Activated B cell treated with CpG ODN at 0.5 μM for 24 hours (primary cell): ENCODE measurements at regions not wholly inside any gene's neighbourhood (a gene's known extent, or its start where the extent isn't known, plus 50 kb on each side); places are given as distances from the start of the nearest gene placed in this dataset.
"Not testable (repeated sequence)": the region's sequence is repeated elsewhere in the genome, so short reads cannot be mapped to it uniquely, and the experiment has no call there.

Experiments
- ATAC-seq: fragments of 200-7000 bp; cut with Tn5 transposase; one replicate; pipeline ENCODE4 v1.10.0; 2021; ENCODE audit warnings: low read depth, mild to moderate bottlenecking, moderate library complexity
- CTCF ChIA-PET: fragments of 350-600 bp; sonication (Branson Sonifier 250); formaldehyde crosslinking; loops from one replicate; lab custom pipeline; 2021; ENCODE audit warnings: antibody characterized with exemption; lab: Charles Lee
- POLR2A ChIA-PET: fragments of 350-600 bp; sonication (Branson Sonifier 250); formaldehyde crosslinking; loops from one replicate; lab custom pipeline; 2021; ENCODE audit warnings: antibody characterized with exemption; lab: Charles Lee
- DNase-seq: peaks from one replicate; pipeline ENCODE4 v3.0.0; 2022
- H3K27ac Mint-ChIP-seq: one replicate; pipeline ENCODE4 v1.8.0; 2020; ENCODE audit warnings: mixed read lengths
- H3K27me3 Mint-ChIP-seq: one replicate; pipeline ENCODE4 v1.8.0; 2021; ENCODE audit warnings: mixed read lengths
- H3K36me3 Mint-ChIP-seq: one replicate; pipeline ENCODE4 v1.8.0; 2021; ENCODE audit warnings: low read depth, mixed read lengths
- H3K4me1 Mint-ChIP-seq: one replicate; pipeline ENCODE4 v1.8.0; 2021; ENCODE audit warnings: mixed read lengths
- H3K4me3 Mint-ChIP-seq: one replicate; pipeline ENCODE4 v1.8.0; 2020; ENCODE audit warnings: mild to moderate bottlenecking, mixed read lengths
- H3K9me3 Mint-ChIP-seq: one replicate; pipeline ENCODE4 v1.8.0; 2020; ENCODE audit warnings: mixed read lengths
- intact Hi-C: fragments of 100-400 bp; cut with micrococcal nuclease; formaldehyde crosslinking; loops from one replicate; pipeline ENCODE4 v1.15.1; 2024
- TF ChIP-seq, protein P1 (sequence below): fragments of 200-600 bp; IDR thresholded peaks from one replicate; pipeline ENCODE4 v1.8.0; 2022; ENCODE audit warnings: antibody characterized with exemption, mild to moderate bottlenecking

DNA sequence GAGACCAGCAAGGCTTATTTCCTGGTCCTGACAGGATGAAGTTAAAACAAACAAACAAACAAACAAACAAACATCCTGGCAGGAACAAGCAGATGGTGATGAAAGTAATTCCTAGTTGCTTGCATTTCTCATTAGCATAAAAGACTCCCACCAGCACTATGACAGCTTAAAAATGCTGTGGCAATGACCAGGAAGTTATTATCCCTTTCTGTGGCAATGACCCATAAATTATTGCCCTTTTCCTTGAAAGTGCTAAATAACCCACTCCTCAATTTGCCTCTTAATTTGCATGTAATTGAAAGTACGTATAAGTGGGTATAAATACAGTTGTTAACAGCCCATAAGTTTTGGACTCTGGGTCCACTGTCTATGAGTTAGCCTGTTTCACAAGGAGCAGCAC lies 727.6 kb upstream of the NEGR1 start:
- CTCF ChIA-PET = no interaction called here
- Mint-ChIP-seq H3K4me3 (no peak overlapping the region), H3K27me3 (no peaks in the 10 kb centered on the region), H3K9me3 (no peaks in the 10 kb centered on the region), H3K4me1 (no peaks in the 10 kb centered on the region), H3K36me3 (no peaks in the 10 kb centered on the region), H3K27ac (no peak overlapping the region)
- DNase-seq (no peak), ATAC-seq (no peak)
- POLR2A ChIA-PET = no interaction called here
- TF ChIP-seq, protein P1, sequence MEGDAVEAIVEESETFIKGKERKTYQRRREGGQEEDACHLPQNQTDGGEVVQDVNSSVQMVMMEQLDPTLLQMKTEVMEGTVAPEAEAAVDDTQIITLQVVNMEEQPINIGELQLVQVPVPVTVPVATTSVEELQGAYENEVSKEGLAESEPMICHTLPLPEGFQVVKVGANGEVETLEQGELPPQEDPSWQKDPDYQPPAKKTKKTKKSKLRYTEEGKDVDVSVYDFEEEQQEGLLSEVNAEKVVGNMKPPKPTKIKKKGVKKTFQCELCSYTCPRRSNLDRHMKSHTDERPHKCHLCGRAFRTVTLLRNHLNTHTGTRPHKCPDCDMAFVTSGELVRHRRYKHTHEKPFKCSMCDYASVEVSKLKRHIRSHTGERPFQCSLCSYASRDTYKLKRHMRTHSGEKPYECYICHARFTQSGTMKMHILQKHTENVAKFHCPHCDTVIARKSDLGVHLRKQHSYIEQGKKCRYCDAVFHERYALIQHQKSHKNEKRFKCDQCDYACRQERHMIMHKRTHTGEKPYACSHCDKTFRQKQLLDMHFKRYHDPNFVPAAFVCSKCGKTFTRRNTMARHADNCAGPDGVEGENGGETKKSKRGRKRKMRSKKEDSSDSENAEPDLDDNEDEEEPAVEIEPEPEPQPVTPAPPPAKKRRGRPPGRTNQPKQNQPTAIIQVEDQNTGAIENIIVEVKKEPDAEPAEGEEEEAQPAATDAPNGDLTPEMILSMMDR = no peak
- intact Hi-C loops = no loop called here

GRCh38 chr1:73009311-73009710 lies 727.0 kb upstream of the NEGR1 start:
- H3K27ac Mint-ChIP-seq = no peak overlapping the region
- TF ChIP-seq, protein P1 = no peak
- no peaks in the 10 kb centered on the region for H3K27me3 Mint-ChIP-seq
- H3K4me3 Mint-ChIP-seq = no peak overlapping the region
- ChIA-PET POLR2A (no interaction called here), CTCF (no interaction called here)
- no peak for DNase-seq
- intact Hi-C loops = no loop called here
- no peaks in the 10 kb centered on the region for H3K36me3 Mint-ChIP-seq
- no peaks in the 10 kb centered on the region for H3K9me3 Mint-ChIP-seq
- H3K4me1 Mint-ChIP-seq = no peaks in the 10 kb centered on the region
- no peak for ATAC-seq

DNA sequence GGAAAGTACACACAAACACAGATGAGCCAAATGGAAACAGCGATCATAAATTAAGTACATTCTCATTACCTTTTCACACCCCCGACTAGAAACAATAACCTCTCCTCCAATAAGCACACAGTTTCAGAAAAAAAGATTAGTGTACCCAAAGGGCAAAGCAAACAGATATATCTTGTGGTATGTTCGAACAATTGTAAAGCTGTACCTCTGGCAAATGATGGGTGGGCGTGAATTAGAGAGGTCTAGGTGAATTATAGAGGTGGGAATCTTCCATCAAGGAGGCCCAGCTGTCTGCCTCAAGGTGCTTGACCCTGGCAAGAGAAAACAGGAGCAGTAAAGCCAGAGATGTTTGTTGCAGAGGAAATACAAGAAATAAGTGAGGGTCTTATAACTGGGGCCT lies 715.3 kb upstream of the NEGR1 start:
- Mint-ChIP-seq H3K36me3 (no peaks in the 10 kb centered on the region), H3K9me3 (no peaks in the 10 kb centered on the region), H3K27me3 (no peaks in the 10 kb centered on the region), H3K27ac (no peak overlapping the region), H3K4me1 (no peaks in the 10 kb centered on the region), H3K4me3 (no peak overlapping the region)
- ATAC-seq (no peak), DNase-seq (no peak)
- intact Hi-C loops = no loop called here
- CTCF ChIA-PET = interaction anchor here (0.6 kb wide), 1 partner anchor 18 kb away, joined by 4 read pairs; no protein-coding TSS in a partner anchor
- POLR2A ChIA-PET = no interaction called here
- TF ChIP-seq, protein P1 = no peak

DNA sequence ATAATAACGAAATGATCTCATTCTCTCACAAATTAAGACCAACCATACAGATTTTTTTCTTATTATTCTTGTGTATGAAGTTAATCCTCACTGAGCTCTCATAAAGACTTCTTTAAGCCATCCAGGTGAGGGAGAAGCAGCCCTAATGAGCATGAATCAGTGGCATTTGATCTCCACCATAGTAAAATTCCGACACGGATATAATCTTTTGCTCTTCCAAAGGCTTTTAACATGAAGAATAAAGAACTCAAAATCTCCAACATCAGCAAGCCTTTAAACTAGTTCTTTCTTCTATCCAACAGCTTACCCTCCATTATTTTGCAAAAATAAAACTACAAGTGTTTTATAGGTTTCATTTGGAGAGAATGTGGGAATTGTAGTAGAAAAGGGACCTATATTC lies 714.7 kb upstream of the NEGR1 start:
- Mint-ChIP-seq H3K36me3 (no peaks in the 10 kb centered on the region), H3K4me3 (no peak overlapping the region), H3K4me1 (no peaks in the 10 kb centered on the region), H3K27me3 (no peaks in the 10 kb centered on the region), H3K9me3 (no peaks in the 10 kb centered on the region), H3K27ac (no peak overlapping the region)
- ATAC-seq = no peak
- CTCF ChIA-PET = no interaction called here
- POLR2A ChIA-PET = no interaction called here
- intact Hi-C loops = no loop called here
- TF ChIP-seq, protein P1 = no peak
- DNase-seq = no peak

- H3K9me3 Mint-ChIP-seq, H3K36me3 Mint-ChIP-seq, DNase-seq, H3K27me3 Mint-ChIP-seq, CTCF ChIA-PET, POLR2A ChIA-PET, intact Hi-C loops, H3K4me3 Mint-ChIP-seq, H3K4me1 Mint-ChIP-seq, ATAC-seq, H3K27ac Mint-ChIP-seq: not testable (repeated sequence)
Measured at GRCh38 chr1:72987871-72988270, 705.5 kb upstream of the NEGR1 start.

DNA sequence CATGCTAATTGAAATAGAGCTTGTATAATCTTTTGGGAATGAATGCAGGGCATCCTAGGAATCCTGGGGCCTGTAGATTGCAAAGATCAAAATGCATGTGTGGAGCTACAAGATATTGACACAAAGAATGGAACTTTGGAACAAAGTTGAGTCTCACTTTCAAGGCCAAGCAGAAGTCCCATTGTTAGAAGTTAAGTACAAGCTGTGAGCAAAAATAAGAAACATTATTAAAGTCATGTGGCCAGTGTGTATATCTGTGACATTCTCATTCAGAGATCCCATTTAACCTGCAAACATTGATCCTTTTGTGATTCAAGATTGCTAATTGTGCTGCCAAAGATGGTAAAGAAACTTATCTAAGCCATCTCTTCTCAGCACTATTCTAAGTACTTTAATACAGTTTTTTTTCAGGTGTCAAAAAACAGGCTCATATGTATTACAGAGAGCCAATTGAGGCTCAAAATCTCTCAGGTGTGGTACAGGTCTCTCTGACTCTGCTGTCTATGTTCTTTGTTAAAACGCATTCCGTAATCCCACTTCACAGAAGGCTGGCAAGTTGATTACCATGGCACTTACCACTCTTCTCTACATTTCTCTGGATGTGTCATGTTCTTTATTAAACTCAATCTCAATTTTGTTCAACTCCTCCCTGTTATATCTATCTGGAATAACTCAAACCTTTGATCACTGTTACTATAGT lies 704.4 kb upstream of the NEGR1 start:
- intact Hi-C loops = no loop called here
- Mint-ChIP-seq H3K36me3 (no peaks in the 10 kb centered on the region), H3K27me3 (no peaks in the 10 kb centered on the region), H3K9me3 (peaks cover 3% of the 10 kb centered on the region), H3K27ac (no peak overlapping the region), H3K4me1 (no peaks in the 10 kb centered on the region), H3K4me3 (no peak overlapping the region)
- ChIA-PET POLR2A (no interaction called here), CTCF (no interaction called here)
- ATAC-seq (no peak), DNase-seq (no peak)
- TF ChIP-seq, protein P1 = no peak

DNA sequence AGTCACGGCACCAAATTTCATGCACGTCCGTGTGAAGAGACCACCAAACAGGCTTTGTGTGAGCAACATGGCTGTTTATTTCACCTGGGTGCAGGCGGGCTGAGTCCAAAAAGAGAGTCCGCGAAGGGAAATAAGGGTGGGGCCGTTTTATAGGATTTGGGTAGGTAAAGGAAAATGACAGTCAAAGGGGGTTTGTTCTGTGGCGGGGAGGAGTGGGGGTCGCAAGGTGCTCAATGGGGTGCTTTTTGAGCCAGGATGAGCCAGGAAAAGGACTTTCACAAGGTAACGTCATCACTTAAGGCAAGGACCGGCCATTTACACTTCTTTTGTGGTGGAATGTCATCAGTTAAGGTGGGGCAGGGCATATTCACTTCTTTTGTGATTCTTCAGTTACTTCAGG lies 702.7 kb upstream of the NEGR1 start:
- POLR2A ChIA-PET, H3K27me3 Mint-ChIP-seq, H3K4me3 Mint-ChIP-seq, H3K36me3 Mint-ChIP-seq, H3K27ac Mint-ChIP-seq, ATAC-seq, H3K9me3 Mint-ChIP-seq, CTCF ChIA-PET, DNase-seq, H3K4me1 Mint-ChIP-seq, intact Hi-C loops: not testable (repeated sequence)

- POLR2A ChIA-PET, CTCF ChIA-PET, H3K27me3 Mint-ChIP-seq, H3K9me3 Mint-ChIP-seq, H3K27ac Mint-ChIP-seq, intact Hi-C loops, DNase-seq, H3K4me3 Mint-ChIP-seq, H3K4me1 Mint-ChIP-seq, ATAC-seq, H3K36me3 Mint-ChIP-seq: not testable (repeated sequence)
Measured at GRCh38 chr1:72983011-72983410, 700.7 kb upstream of the NEGR1 start.
